ENCODE measurements at regions not wholly inside any gene's neighbourhood (a gene's known extent, or its start where the extent isn't known, plus 50 kb on each side); places are given as distances from the start of the nearest gene placed in this dataset.

- 63 to 77% methylated on average over 1 to 2 of the region's 2 CpGs for WGBS, 2 experiments (ENCODE audit: insufficient coverage in 1 of 2, insufficient read length in 1 of 2)
- no peak for DNase-seq
These were observed 165.6 kb downstream of the EFNB2 start for GRCh38 chr13:106369858-106370257.

GRCh38 chr13:106369091-106369490 is 166.4 kb downstream of the EFNB2 start:
- H3K36me3 ChIP-seq (ENCODE audit: control insufficient read depth, insufficient read depth, low read length): no peaks in the 10 kb centered on the region
- Mint-ChIP-seq H3K36me3 (ENCODE audit: low read depth) (no peaks in the 10 kb centered on the region), H3K4me3 (no peak overlapping the region), H3K4me1 (peaks cover 25% of the 10 kb centered on the region), H3K9me3 (peaks cover 14% of the 10 kb centered on the region), H3K27ac (no peak overlapping the region), H3K27me3 (ENCODE audit: insufficient read depth) (no peaks in the 10 kb centered on the region)
- H3K9me3 ChIP-seq (ENCODE audit: control insufficient read depth, low read length): peaks cover 21% of the 10 kb centered on the region
- no peak overlapping the region for H3K4me3 ChIP-seq (ENCODE audit: low read length)
- no peak for TF ChIP-seq CTCF (conservative IDR thresholded peaks at IDR 0.05)
- H3K27ac ChIP-seq (ENCODE audit: low read depth, low read length): no peak overlapping the region
- WGBS, 2 experiments (ENCODE audit: insufficient coverage in 1 of 2, insufficient read length in 1 of 2): 81 to 82% methylated on average over 2 to 6 of the region's 6 CpGs
- no peaks in the 10 kb centered on the region for H3K27me3 ChIP-seq (ENCODE audit: control insufficient read depth, insufficient read depth, low read length, poor library complexity, severe bottlenecking)
- DNase-seq: no peak
- H3K4me1 ChIP-seq (ENCODE audit: control insufficient read depth, insufficient read depth, low read length): peaks cover 4% of the 10 kb centered on the region
- H3K9ac ChIP-seq (ENCODE audit: extremely low read depth, low read length, poor library complexity, severe bottlenecking): no peak overlapping the region

More at GRCh38 chr13:106369858-106370257, 165.6 kb downstream of the EFNB2 start:
- H3K4me1 ChIP-seq (ENCODE audit: control insufficient read depth, insufficient read depth, low read length): peaks cover 4% of the 10 kb centered on the region
- TF ChIP-seq CTCF (conservative IDR thresholded peaks at IDR 0.05): no peak
- H3K36me3 Mint-ChIP-seq (ENCODE audit: low read depth): no peaks in the 10 kb centered on the region
- no peak overlapping the region for H3K27ac Mint-ChIP-seq
- H3K9ac ChIP-seq (ENCODE audit: extremely low read depth, low read length, poor library complexity, severe bottlenecking): no peak overlapping the region
- peaks cover 13% of the 10 kb centered on the region for H3K9me3 ChIP-seq (ENCODE audit: control insufficient read depth, low read length)
- no peak overlapping the region for H3K4me3 Mint-ChIP-seq
- H3K4me3 ChIP-seq (ENCODE audit: low read length): no peak overlapping the region
- H3K27me3 ChIP-seq (ENCODE audit: control insufficient read depth, insufficient read depth, low read length, poor library complexity, severe bottlenecking): no peaks in the 10 kb centered on the region
- peaks cover 25% of the 10 kb centered on the region for H3K4me1 Mint-ChIP-seq
- peaks cover 7% of the 10 kb centered on the region for H3K9me3 Mint-ChIP-seq
- no peak overlapping the region for H3K27ac ChIP-seq (ENCODE audit: low read depth, low read length)
- H3K27me3 Mint-ChIP-seq (ENCODE audit: insufficient read depth): no peaks in the 10 kb centered on the region
- no peaks in the 10 kb centered on the region for H3K36me3 ChIP-seq (ENCODE audit: control insufficient read depth, insufficient read depth, low read length)

- WGBS, 2 experiments (ENCODE audit: insufficient coverage in 1 of 2, insufficient read length in 1 of 2): 86 to 99% methylated on average over 1 to 2 of the region's 3 CpGs
- no peak overlapping the region for H3K27ac ChIP-seq (ENCODE audit: low read depth, low read length)
These were observed 168.0 kb downstream of the EFNB2 start for GRCh38 chr13:106367361-106367971.

More at GRCh38 chr13:106367361-106367971, 168.0 kb downstream of the EFNB2 start:
- H3K27me3 ChIP-seq (ENCODE audit: control insufficient read depth, insufficient read depth, low read length, poor library complexity, severe bottlenecking): no peaks in the 10 kb centered on the region
- Mint-ChIP-seq H3K27me3 (ENCODE audit: insufficient read depth) (no peaks in the 10 kb centered on the region), H3K9me3 (peaks cover 16% of the 10 kb centered on the region), H3K4me1 (peaks cover 25% of the 10 kb centered on the region), H3K27ac (no peak overlapping the region), H3K36me3 (ENCODE audit: low read depth) (no peaks in the 10 kb centered on the region), H3K4me3 (no peak overlapping the region)
- no peak for DNase-seq
- H3K36me3 ChIP-seq (ENCODE audit: control insufficient read depth, insufficient read depth, low read length): no peaks in the 10 kb centered on the region
- H3K4me3 ChIP-seq (ENCODE audit: low read length): no peak overlapping the region
- TF ChIP-seq CTCF (conservative IDR thresholded peaks at IDR 0.05): no peak
- H3K4me1 ChIP-seq (ENCODE audit: control insufficient read depth, insufficient read depth, low read length): peaks cover 4% of the 10 kb centered on the region
- H3K9ac ChIP-seq (ENCODE audit: extremely low read depth, low read length, poor library complexity, severe bottlenecking): no peak overlapping the region
- peaks cover 26% of the 10 kb centered on the region for H3K9me3 ChIP-seq (ENCODE audit: control insufficient read depth, low read length)

Data from endodermal cell (in vitro differentiated cells).